ENCODE measurements at regions not wholly inside any gene's neighbourhood (a gene's known extent, or its start where the extent isn't known, plus 50 kb on each side); places are given as distances from the start of the nearest gene placed in this dataset.

DNA sequence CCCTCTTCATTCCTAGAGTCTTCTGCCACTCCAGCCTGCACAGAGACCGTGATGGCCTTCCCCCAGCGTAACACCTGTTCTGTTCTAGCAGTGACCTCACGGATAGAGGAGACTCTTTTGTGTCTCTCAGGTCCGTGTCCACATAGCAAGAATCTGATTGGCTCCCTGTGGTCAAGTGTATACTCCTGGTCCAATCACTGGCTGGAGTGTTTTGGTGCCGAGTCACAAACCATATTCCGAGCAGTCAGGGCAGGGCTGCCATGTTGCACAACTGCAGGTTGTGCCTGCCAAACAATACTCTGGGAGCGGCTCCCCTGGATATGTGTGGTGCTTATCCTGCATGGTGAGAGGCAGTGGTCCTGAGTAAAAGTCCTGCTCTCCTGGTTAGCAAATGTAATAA is 402.4 kb downstream of the KCNRG start:
- TF ChIP-seq, protein P1, sequence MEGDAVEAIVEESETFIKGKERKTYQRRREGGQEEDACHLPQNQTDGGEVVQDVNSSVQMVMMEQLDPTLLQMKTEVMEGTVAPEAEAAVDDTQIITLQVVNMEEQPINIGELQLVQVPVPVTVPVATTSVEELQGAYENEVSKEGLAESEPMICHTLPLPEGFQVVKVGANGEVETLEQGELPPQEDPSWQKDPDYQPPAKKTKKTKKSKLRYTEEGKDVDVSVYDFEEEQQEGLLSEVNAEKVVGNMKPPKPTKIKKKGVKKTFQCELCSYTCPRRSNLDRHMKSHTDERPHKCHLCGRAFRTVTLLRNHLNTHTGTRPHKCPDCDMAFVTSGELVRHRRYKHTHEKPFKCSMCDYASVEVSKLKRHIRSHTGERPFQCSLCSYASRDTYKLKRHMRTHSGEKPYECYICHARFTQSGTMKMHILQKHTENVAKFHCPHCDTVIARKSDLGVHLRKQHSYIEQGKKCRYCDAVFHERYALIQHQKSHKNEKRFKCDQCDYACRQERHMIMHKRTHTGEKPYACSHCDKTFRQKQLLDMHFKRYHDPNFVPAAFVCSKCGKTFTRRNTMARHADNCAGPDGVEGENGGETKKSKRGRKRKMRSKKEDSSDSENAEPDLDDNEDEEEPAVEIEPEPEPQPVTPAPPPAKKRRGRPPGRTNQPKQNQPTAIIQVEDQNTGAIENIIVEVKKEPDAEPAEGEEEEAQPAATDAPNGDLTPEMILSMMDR (IDR thresholded peaks at IDR 0.05; ENCODE audit: low read depth, low read length), result no peak
- TF ChIP-seq POLR2A (IDR thresholded peaks at IDR 0.05; ENCODE audit: extremely low read depth, insufficient read length) (no peak), MYC (IDR thresholded peaks at IDR 0.05; ENCODE audit: low read depth, low read length) (no peak)
- TF ChIP-seq, protein P2, sequence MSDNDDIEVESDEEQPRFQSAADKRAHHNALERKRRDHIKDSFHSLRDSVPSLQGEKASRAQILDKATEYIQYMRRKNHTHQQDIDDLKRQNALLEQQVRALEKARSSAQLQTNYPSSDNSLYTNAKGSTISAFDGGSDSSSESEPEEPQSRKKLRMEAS (IDR thresholded peaks at IDR 0.05; ENCODE audit: low read depth, low read length), result no peak
